H1 (cell line): ENCODE measurements at regions not wholly inside any gene's neighbourhood (a gene's known extent, or its start where the extent isn't known, plus 50 kb on each side); places are given as distances from the start of the nearest gene placed in this dataset.

Experiments
- ATF3 ChIP-seq: IDR thresholded peaks from 2 replicates; pipeline ENCODE4 v1.6.1; 2011; ENCODE audit warnings: low read depth, mild to moderate bottlenecking, low read length; ENCODE audit not compliant: insufficient read depth
- BCL11A ChIP-seq, 2 experiments: IDR thresholded peaks; one replicate each; pipeline ENCODE4 v1.6.1; 2011; ENCODE audit warnings: low read depth in 2 of 2, low read length in 2 of 2, mild to moderate bottlenecking in 2 of 2
- HDAC6 ChIP-seq: IDR thresholded peaks from one replicate; pipeline ENCODE4 v1.7.1; 2012; ENCODE audit warnings: low read depth, mild to moderate bottlenecking, inconsistent platforms, low read length, moderate library complexity
- POLR2AphosphoS5 ChIP-seq: IDR thresholded peaks from 2 replicates; pipeline ENCODE4 v1.6.1; 2011; ENCODE audit warnings: low read depth, low read length
- SIN3A ChIP-seq, 2 experiments: IDR thresholded peaks in 1 of 2; conservative IDR thresholded peaks in 1 of 2; 2 replicates each; pipeline ENCODE4 v1.6.1; 2011 to 2012; ENCODE audit warnings: low read length in 2 of 2, improper control_type of control experiment in 1 of 2, low read depth in 1 of 2, mild to moderate bottlenecking in 1 of 2
- SIRT6 ChIP-seq: IDR thresholded peaks from one replicate; pipeline ENCODE4 v1.7.1; 2012; ENCODE audit warnings: low read length, inconsistent platforms
- USF2 ChIP-seq: IDR thresholded peaks from 2 replicates; pipeline ENCODE4 v1.6.1; 2011; ENCODE audit warnings: low read length, improper control_type of control experiment
- YY1 ChIP-seq: IDR thresholded peaks from 2 replicates; pipeline ENCODE4 v1.6.1; 2011; ENCODE audit warnings: low read depth, mild to moderate bottlenecking, low read length

- TF ChIP-seq USF2 (no peak), POLR2AphosphoS5 (no peak), HDAC6 (no peak), SIRT6 (no peak), SIN3A (conservative IDR thresholded peaks at IDR 0.05 in 1 of 2, IDR thresholded peaks at IDR 0.05 in 1 of 2; ENCODE audit: low read depth in 1 of 2, low read length in 2 of 2) (no peak), ATF3 (no peak), BCL11A (IDR thresholded peaks at IDR 0.05; ENCODE audit: low read depth in 2 of 2, low read length in 2 of 2) (no peak), YY1 (no peak)
Measured at GRCh38 chr2:84201158-84201557, 257.9 kb downstream of the SUCLG1 start (continued).
